Gastroesophageal sphincter (tissue), 4 donors: ENCODE measurements at regions not wholly inside any gene's neighbourhood (a gene's known extent, or its start where the extent isn't known, plus 50 kb on each side); places are given as distances from the start of the nearest gene placed in this dataset.

Experiments
- ATAC-seq: fragments of 150-250 bp; one replicate; pipeline ENCODE4 v1.9.1; 2016; ENCODE audit warnings: mild to moderate bottlenecking, moderate library complexity
- H3K27ac ChIP-seq, 4 donors: fragments of 200-600 bp; sonication (generic) in 3 of 4; 1 replicate in 3 of 4; 2 replicates in 1 of 4; pipeline ENCODE4 v1.5.1; 2016 to 2019
- H3K27me3 ChIP-seq: fragments of 200-600 bp; sonication (generic); one replicate; pipeline ENCODE4 v1.5.1; 2019
- H3K36me3 ChIP-seq, 2 donors: fragments of 200-600 bp; sonication (generic); one replicate each; pipeline ENCODE4 v1.5.1; 2019; ENCODE audit warnings: control low read depth in 1 of 2
- H3K4me1 ChIP-seq, 3 donors: fragments of 200-600 bp; sonication (generic); 1 replicate in 2 of 3; 2 replicates in 1 of 3; pipeline ENCODE4 v1.5.1; 2016 to 2019; ENCODE audit warnings: control low read depth in 2 of 3
- H3K4me3 ChIP-seq, 2 donors: fragments of 200-600 bp; sonication (generic); one replicate each; pipeline ENCODE4 v1.5.1; 2019; ENCODE audit warnings: mild to moderate bottlenecking in 1 of 2, moderate library complexity in 1 of 2
- H3K9me3 ChIP-seq, 3 donors: fragments of 200-600 bp; sonication (generic); one replicate each; pipeline ENCODE4 v1.5.1; 2017 to 2019; ENCODE audit warnings: control low read depth in 2 of 3
- EP300 ChIP-seq: sonication (generic); formaldehyde crosslinking; IDR thresholded peaks from one replicate; pipeline ENCODE4 v1.6.1; 2017; ENCODE audit warnings: antibody characterized with exemption, mild to moderate bottlenecking
- POLR2A ChIP-seq, 2 donors: fragments of 450-650 bp; IDR thresholded peaks; one replicate each; pipeline ENCODE4 v1.6.1; 2017; ENCODE audit warnings: antibody characterized with exemption in 2 of 2, mild to moderate bottlenecking in 2 of 2, moderate library complexity in 1 of 2
- POLR2AphosphoS5 ChIP-seq: sonication (generic); formaldehyde crosslinking; IDR thresholded peaks from one replicate; pipeline ENCODE4 v1.6.1; 2017; ENCODE audit warnings: antibody characterized with exemption
- WGBS, 2 donors: methylation state at CpG; one replicate each; pipeline ENCODE4 v1.1.5; 2018; ENCODE audit warnings: low coverage in 1 of 2; 5-methylcytosine and 5-hydroxymethylcytosine counted together
- TF ChIP-seq, protein P1 (sequence below), 4 experiments: fragments of 200-600 bp in 2 of 4; fragments of 450-650 bp in 2 of 4; sonication (generic) in 1 of 4; IDR thresholded peaks; one replicate each; pipeline ENCODE4 v1.5.1; 2017 to 2019; ENCODE audit warnings: antibody characterized with exemption in 4 of 4, mild to moderate bottlenecking in 2 of 4, moderate library complexity in 2 of 4

DNA sequence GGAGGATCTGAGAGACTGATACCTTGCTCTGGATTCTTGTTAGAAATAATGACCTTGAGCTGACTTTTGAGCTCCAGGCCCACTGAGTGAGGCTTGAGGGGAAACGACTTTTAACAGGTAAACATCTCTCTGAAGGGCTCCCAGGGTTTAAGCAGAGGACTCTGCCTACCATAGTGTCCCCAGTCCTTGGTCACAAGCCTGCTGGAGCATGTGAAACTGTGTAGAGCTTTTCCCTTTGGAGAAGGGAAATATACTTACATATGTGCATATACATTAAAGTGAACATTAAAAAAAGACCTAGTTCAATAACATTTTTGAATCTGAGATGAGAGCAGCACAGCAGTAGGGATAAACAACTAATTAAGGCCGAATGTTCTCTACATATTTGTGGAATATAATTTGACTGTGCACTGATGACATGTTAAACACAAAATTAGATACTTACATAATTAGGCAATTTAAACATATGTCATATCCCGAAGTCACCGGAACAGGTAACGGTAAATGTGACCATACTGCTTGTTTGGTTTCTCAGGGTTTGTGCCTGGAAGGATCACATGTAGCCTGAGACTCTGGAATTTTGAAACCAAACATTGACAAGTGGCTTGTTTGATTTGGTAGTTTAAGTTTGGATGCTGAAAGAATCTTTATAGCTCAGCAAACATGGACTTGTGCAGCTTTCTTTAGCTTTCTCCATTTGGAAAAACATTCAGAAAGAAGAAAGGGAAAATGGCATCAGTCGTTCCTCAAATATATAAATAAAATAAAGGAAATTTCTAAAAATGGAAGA lies 266.1 kb upstream of the C2CD4B start:
- H3K9me3 ChIP-seq, result no peaks in the 10 kb centered on the region
- no peaks in the 10 kb centered on the region for H3K27me3 ChIP-seq
- H3K4me3 ChIP-seq, result no peak overlapping the region
- WGBS, 2 donors, result 71 to 82% methylated on average over 5 to 6 of the region's 6 CpGs
- TF ChIP-seq EP300 (no peak), POLR2A (IDR thresholded peaks at IDR 0.05) (no peak), POLR2AphosphoS5 (no peak)
- TF ChIP-seq, protein P1, sequence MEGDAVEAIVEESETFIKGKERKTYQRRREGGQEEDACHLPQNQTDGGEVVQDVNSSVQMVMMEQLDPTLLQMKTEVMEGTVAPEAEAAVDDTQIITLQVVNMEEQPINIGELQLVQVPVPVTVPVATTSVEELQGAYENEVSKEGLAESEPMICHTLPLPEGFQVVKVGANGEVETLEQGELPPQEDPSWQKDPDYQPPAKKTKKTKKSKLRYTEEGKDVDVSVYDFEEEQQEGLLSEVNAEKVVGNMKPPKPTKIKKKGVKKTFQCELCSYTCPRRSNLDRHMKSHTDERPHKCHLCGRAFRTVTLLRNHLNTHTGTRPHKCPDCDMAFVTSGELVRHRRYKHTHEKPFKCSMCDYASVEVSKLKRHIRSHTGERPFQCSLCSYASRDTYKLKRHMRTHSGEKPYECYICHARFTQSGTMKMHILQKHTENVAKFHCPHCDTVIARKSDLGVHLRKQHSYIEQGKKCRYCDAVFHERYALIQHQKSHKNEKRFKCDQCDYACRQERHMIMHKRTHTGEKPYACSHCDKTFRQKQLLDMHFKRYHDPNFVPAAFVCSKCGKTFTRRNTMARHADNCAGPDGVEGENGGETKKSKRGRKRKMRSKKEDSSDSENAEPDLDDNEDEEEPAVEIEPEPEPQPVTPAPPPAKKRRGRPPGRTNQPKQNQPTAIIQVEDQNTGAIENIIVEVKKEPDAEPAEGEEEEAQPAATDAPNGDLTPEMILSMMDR (IDR thresholded peaks at IDR 0.05), result no peak
- H3K4me1 ChIP-seq, result peaks cover 0 to 27% (median 0%) of the 10 kb centered on the region in 3 donors
- H3K36me3 ChIP-seq, result no peaks in the 10 kb centered on the region
- H3K27ac ChIP-seq, result no peak overlapping the region
- no peak for ATAC-seq

- ATAC-seq, result no peak
- H3K27ac ChIP-seq, result no peak overlapping the region
- no peaks in the 10 kb centered on the region for H3K9me3 ChIP-seq
- H3K36me3 ChIP-seq, result no peaks in the 10 kb centered on the region
- peaks cover 0 to 20% (median 0%) of the 10 kb centered on the region in 3 donors for H3K4me1 ChIP-seq
- WGBS, 2 donors, result 68 to 88% methylated on average over 1 to 5 of the region's 5 CpGs
- H3K27me3 ChIP-seq, result no peaks in the 10 kb centered on the region
- peak; percentile 66 for TF ChIP-seq POLR2AphosphoS5
- no peak for TF ChIP-seq EP300
- TF ChIP-seq, protein P1 (IDR thresholded peaks at IDR 0.05), result no peak
- TF ChIP-seq POLR2A (IDR thresholded peaks at IDR 0.05), result no peak
- H3K4me3 ChIP-seq, result no peak overlapping the region
Measured at GRCh38 chr15:62431817-62432216, 266.7 kb upstream of the C2CD4B start.

- peaks cover 0 to 18% (median 0%) of the 10 kb centered on the region in 3 donors for H3K4me1 ChIP-seq
- peak overlapping the region in 1 of 4 donors; percentile 57 for H3K27ac ChIP-seq
- ATAC-seq, result peak; percentile 70
- no peaks in the 10 kb centered on the region for H3K27me3 ChIP-seq
- no peaks in the 10 kb centered on the region for H3K36me3 ChIP-seq
- whole genome bisulfite sequencing, 2 donors, result 66 to 71% methylated on average over 3 to 4 of the region's 5 CpGs
- no peaks in the 10 kb centered on the region for H3K9me3 ChIP-seq
- TF ChIP-seq POLR2AphosphoS5, result peak; percentile 82
- TF ChIP-seq, protein P1 (IDR thresholded peaks at IDR 0.05), result no peak
- TF ChIP-seq EP300, result no peak
- no peak overlapping the region for H3K4me3 ChIP-seq
Measured at GRCh38 chr15:62432702-62433398, 267.8 kb upstream of the C2CD4B start.

DNA sequence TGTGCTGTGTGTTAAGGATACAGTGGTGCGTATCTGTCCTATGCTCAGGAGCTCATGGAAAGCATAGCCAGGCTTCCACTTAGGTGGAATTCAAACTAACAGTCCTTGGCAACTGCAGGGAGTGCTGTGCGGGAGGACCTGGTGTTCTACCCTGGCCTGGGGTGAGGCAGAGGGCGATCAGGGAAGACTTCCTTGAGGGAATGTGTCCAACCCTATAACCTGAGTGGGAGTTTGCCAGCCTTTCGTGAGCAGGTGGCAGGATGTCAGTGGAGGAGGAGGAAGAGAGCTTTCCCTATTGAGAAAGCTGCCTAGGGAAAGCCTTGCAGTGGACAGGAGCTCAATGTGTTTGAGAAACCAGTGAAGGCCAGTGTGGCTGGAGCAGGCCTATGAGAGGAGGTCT lies 271.1 kb upstream of the C2CD4B start:
- H3K27me3 ChIP-seq, result no peaks in the 10 kb centered on the region
- H3K36me3 ChIP-seq, result no peaks in the 10 kb centered on the region
- ATAC-seq, result no peak
- WGBS, 2 donors, result 79 to 100% methylated on average over 1 to 2 of the region's 4 CpGs
- no peaks in the 10 kb centered on the region for H3K9me3 ChIP-seq
- peaks cover 0 to 45% (median 0%) of the 10 kb centered on the region in 3 donors for H3K4me1 ChIP-seq
- no peak overlapping the region for H3K27ac ChIP-seq
- no peak overlapping the region for H3K4me3 ChIP-seq
- TF ChIP-seq, protein P1 (IDR thresholded peaks at IDR 0.05), result no peak
- TF ChIP-seq POLR2AphosphoS5, result no peak
- no peak for TF ChIP-seq EP300
- no peak for TF ChIP-seq POLR2A (IDR thresholded peaks at IDR 0.05)
